Hepatocyte (in vitro differentiated cells): ENCODE measurements at regions not wholly inside any gene's neighbourhood (a gene's known extent, or its start where the extent isn't known, plus 50 kb on each side); places are given as distances from the start of the nearest gene placed in this dataset.

Source experiments
- DNase-seq: peaks from one replicate; pipeline ENCODE4 v3.0.0-alpha.2; 2016; ENCODE audit warnings: low spot score
- H2AFZ ChIP-seq: fragments of 200-600 bp; sonication (generic); 2 replicates; pipeline ENCODE4 v1.6.0; 2016; ENCODE audit warnings: antibody characterized with exemption, mild to moderate bottlenecking
- H3K27ac ChIP-seq: fragments of 200-600 bp; sonication (generic); 2 replicates; pipeline ENCODE4 v1.5.1; 2016; ENCODE audit warnings: mild to moderate bottlenecking
- H3K27me3 ChIP-seq: fragments of 200-600 bp; sonication (generic); 2 replicates; pipeline ENCODE4 v1.6.1; 2016
- H3K36me3 ChIP-seq: fragments of 200-600 bp; sonication (generic); replicated peaks from 2 replicates; pipeline ENCODE4 v1.5.1; 2016; ENCODE audit warnings: low read depth; ENCODE audit not compliant: insufficient read depth
- H3K4me1 ChIP-seq: fragments of 200-600 bp; sonication (generic); 2 replicates; pipeline ENCODE4 v1.5.1; 2016; ENCODE audit warnings: mild to moderate bottlenecking, moderate library complexity; ENCODE audit not compliant: insufficient read depth
- H3K4me2 ChIP-seq: fragments of 200-600 bp; sonication (generic); 2 replicates; pipeline ENCODE4 v1.6.0; 2016
- H3K4me3 ChIP-seq: fragments of 200-600 bp; sonication (generic); 2 replicates; pipeline ENCODE4 v1.5.1; 2016; ENCODE audit warnings: mild to moderate bottlenecking
- H3K79me2 ChIP-seq: fragments of 200-600 bp; sonication (generic); 2 replicates; pipeline ENCODE4 v1.6.0; 2017; ENCODE audit warnings: mild to moderate bottlenecking
- H3K9me2 ChIP-seq: fragments of 200-600 bp; sonication (generic); replicated peaks from 2 replicates; pipeline ENCODE4 v1.6.0; 2017; ENCODE audit warnings: mild to moderate bottlenecking; ENCODE audit not compliant: insufficient read depth
- H3K9me3 ChIP-seq: fragments of 200-600 bp; sonication (generic); 2 replicates; pipeline ENCODE4 v1.5.1; 2016; ENCODE audit warnings: low read depth, mild to moderate bottlenecking
- H4K20me1 ChIP-seq: fragments of 200-600 bp; sonication (generic); 2 replicates; pipeline ENCODE4 v1.6.0; 2016; ENCODE audit warnings: mild to moderate bottlenecking; ENCODE audit not compliant: insufficient read depth, poor library complexity, severe bottlenecking
- EZH2 ChIP-seq: fragments of 200-600 bp; sonication (generic); IDR thresholded peaks from 2 replicates; pipeline ENCODE4 v1.6.1; 2016; ENCODE audit warnings: antibody characterized with exemption, mild to moderate bottlenecking, borderline replicate concordance
- EZH2phosphoT487 ChIP-seq: fragments of 200-600 bp; sonication (generic); IDR thresholded peaks from one replicate; pipeline ENCODE4 v1.6.1; 2018; ENCODE audit warnings: antibody characterized with exemption, mild to moderate bottlenecking, low read depth, moderate library complexity; ENCODE audit not compliant: unreplicated experiment, severe bottlenecking
- WGBS: methylation state at CpG from one replicate; pipeline ENCODE4 v1.1.6; 2016; ENCODE audit warnings: low lambda C conversion rate; ENCODE audit errors: missing lambda C conversion rate; 5-methylcytosine and 5-hydroxymethylcytosine counted together
- TF ChIP-seq, protein P1 (sequence below): fragments of 200-600 bp; sonication (generic); IDR thresholded peaks from 2 replicates; pipeline ENCODE4 v1.5.1; 2016; ENCODE audit warnings: antibody characterized with exemption, mild to moderate bottlenecking; ENCODE audit not compliant: poor library complexity

- Histone ChIP-seq H3K27ac (no peak overlapping the region), H2AFZ (no peak overlapping the region), H3K27me3 (no peaks in the 10 kb centered on the region), H3K4me2 (no peak overlapping the region), H3K36me3 (no peaks in the 10 kb centered on the region), H3K79me2 (no peaks in the 10 kb centered on the region), H3K4me3 (no peak overlapping the region), H4K20me1 (no peaks in the 10 kb centered on the region), H3K4me1 (peaks cover 6% of the 10 kb centered on the region), H3K9me2 (no peaks in the 10 kb centered on the region), H3K9me3 (no peaks in the 10 kb centered on the region)
- DNase-seq, result no peak
- WGBS, result 75% methylated on average over 3 of the region's 3 CpGs
- TF ChIP-seq EZH2phosphoT487 (no peak), EZH2 (no peak)
- TF ChIP-seq, protein P1, sequence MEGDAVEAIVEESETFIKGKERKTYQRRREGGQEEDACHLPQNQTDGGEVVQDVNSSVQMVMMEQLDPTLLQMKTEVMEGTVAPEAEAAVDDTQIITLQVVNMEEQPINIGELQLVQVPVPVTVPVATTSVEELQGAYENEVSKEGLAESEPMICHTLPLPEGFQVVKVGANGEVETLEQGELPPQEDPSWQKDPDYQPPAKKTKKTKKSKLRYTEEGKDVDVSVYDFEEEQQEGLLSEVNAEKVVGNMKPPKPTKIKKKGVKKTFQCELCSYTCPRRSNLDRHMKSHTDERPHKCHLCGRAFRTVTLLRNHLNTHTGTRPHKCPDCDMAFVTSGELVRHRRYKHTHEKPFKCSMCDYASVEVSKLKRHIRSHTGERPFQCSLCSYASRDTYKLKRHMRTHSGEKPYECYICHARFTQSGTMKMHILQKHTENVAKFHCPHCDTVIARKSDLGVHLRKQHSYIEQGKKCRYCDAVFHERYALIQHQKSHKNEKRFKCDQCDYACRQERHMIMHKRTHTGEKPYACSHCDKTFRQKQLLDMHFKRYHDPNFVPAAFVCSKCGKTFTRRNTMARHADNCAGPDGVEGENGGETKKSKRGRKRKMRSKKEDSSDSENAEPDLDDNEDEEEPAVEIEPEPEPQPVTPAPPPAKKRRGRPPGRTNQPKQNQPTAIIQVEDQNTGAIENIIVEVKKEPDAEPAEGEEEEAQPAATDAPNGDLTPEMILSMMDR, result no peak
Observed at GRCh38 chr18:24814521-24814920, 354.1 kb downstream of the HRH4 start.

DNA sequence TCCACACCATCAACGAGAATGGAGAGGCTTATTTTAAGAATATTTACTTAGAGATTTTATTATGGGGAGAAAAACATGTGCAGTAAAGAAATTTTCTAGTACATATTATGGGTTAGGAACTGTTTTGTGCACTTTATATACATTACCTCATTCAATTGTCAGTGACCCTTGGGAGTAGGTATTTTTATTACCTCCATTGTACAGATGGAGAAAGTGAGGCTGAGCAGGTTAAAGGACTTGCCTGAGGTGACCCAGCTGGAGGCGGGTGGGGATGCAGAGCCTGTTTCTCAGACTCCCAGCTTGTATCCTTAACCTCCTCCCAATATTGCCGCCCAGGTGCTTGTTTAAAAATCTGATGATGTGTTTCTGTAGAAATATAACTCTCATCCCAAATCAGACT is 356.7 kb downstream of the HRH4 start:
- no peak overlapping the region for H3K27ac ChIP-seq
- no peaks in the 10 kb centered on the region for H3K9me3 ChIP-seq
- H3K79me2 ChIP-seq, result no peaks in the 10 kb centered on the region
- no peaks in the 10 kb centered on the region for H3K4me1 ChIP-seq
- no peak overlapping the region for H2AFZ ChIP-seq
- TF ChIP-seq, protein P1, result no peak
- no peak for TF ChIP-seq EZH2
- TF ChIP-seq EZH2phosphoT487, result no peak
- H3K27me3 ChIP-seq, result no peaks in the 10 kb centered on the region
- no peaks in the 10 kb centered on the region for H3K36me3 ChIP-seq
- 87% methylated on average over 3 of the region's 3 CpGs for WGBS
- no peaks in the 10 kb centered on the region for H3K9me2 ChIP-seq
- no peak for DNase-seq
- H4K20me1 ChIP-seq, result no peaks in the 10 kb centered on the region
- H3K4me2 ChIP-seq, result no peak overlapping the region
- H3K4me3 ChIP-seq, result no peak overlapping the region

DNA sequence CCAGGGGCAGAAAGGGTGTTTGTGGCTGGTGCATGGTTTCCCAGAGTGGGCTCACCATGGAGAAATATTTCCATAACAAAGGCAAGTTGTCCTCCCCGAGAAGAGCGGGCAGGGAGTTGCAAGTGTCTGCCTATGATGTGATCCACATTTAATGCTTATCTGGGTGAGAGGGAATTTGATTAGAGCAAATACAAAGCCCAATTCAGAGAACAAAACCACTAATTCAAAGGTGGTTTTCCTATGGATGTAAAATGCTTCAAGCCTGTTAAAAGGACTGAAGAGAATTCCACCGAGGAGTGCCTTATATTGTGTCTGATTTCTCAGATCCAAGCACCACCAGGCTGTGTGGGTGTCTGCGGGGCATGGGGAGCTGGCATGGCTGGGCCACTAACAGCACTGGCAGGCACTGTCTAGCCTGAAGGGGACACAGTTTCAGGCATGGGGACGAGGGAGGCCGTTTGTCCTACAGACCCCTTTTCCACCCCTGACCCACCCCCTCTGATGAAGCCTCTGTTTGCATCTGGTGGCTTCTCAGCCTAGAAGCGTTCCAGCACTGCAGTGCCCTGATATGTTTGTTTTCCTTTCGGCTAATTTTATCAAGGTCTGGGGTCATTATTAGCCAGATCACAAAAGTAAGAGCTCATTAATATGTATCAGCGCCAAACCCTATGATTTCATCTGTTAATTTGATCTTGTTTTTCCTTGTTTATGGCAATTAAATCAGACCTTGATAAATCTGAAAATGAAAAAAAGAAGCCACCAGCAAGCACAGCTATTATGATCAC is 357.3 kb downstream of the HRH4 start:
- Histone ChIP-seq H3K27me3 (no peaks in the 10 kb centered on the region), H3K79me2 (no peaks in the 10 kb centered on the region), H3K4me1 (no peaks in the 10 kb centered on the region), H3K9me3 (no peaks in the 10 kb centered on the region), H3K4me3 (no peak overlapping the region), H3K27ac (no peak overlapping the region), H3K36me3 (no peaks in the 10 kb centered on the region), H4K20me1 (no peaks in the 10 kb centered on the region), H3K9me2 (no peaks in the 10 kb centered on the region), H2AFZ (no peak overlapping the region), H3K4me2 (no peak overlapping the region)
- TF ChIP-seq EZH2 (no peak), EZH2phosphoT487 (no peak)
- TF ChIP-seq, protein P1, result no peak
- WGBS, result 52% methylated on average over 9 of the region's 9 CpGs
- no peak for DNase-seq

DNA sequence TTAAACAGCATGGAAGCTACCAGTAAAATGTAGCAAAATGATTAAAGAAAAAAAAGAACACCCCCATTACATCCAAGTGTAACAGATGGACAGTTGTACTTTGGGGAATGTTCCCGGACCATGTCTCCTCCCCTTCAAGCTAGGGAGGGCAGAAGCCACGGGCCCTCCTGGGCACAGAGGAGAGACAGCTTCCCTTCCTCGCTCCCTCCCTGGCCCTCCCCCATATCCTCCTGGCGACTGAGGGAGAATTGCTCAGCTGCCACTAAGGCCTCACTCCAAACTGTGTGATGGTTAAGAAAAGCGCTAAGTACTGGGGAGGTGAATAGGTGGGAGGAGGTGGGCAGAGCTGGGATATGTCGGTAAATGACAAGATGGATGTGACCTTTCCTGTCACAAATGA is 358.0 kb downstream of the HRH4 start:
- no peaks in the 10 kb centered on the region for H3K4me1 ChIP-seq
- H3K4me3 ChIP-seq, result no peak overlapping the region
- H3K4me2 ChIP-seq, result no peak overlapping the region
- H3K9me2 ChIP-seq, result no peaks in the 10 kb centered on the region
- H4K20me1 ChIP-seq, result no peaks in the 10 kb centered on the region
- no peaks in the 10 kb centered on the region for H3K79me2 ChIP-seq
- no peak for DNase-seq
- H3K27me3 ChIP-seq, result no peaks in the 10 kb centered on the region
- H2AFZ ChIP-seq, result no peak overlapping the region
- 40% methylated on average over 6 of the region's 6 CpGs for WGBS
- no peaks in the 10 kb centered on the region for H3K9me3 ChIP-seq
- no peak for TF ChIP-seq EZH2phosphoT487
- no peak for TF ChIP-seq EZH2
- TF ChIP-seq, protein P1, result no peak
- no peaks in the 10 kb centered on the region for H3K36me3 ChIP-seq
- no peak overlapping the region for H3K27ac ChIP-seq
